ENCODE measurements at regions not wholly inside any gene's neighbourhood (a gene's known extent, or its start where the extent isn't known, plus 50 kb on each side); places are given as distances from the start of the nearest gene placed in this dataset.

- DNase-seq, result no peak
Measured at GRCh38 chr3:127033171-127033570, 50.3 kb downstream of the PLXNA1 start.

- no peak for DNase-seq
Measured at GRCh38 chr3:127033786-127034185, 50.9 kb downstream of the PLXNA1 start.

- DNase-seq, result no peak
Measured at GRCh38 chr3:127034195-127034989, 51.5 kb downstream of the PLXNA1 start.

- DNase-seq, result no peak
Measured at GRCh38 chr3:127034990-127035652, 52.2 kb downstream of the PLXNA1 start.

GRCh38 chr3:127035677-127036076 lies 52.8 kb downstream of the PLXNA1 start:
- peak; percentile 87 for DNase-seq

- no peak for DNase-seq
Measured at GRCh38 chr3:127036209-127037020, 53.5 kb downstream of the PLXNA1 start.

GRCh38 chr3:127037021-127037400 lies 54.1 kb downstream of the PLXNA1 start:
- DNase-seq, result no peak

- no peak for DNase-seq
Measured at GRCh38 chr3:127037418-127037841, 54.5 kb downstream of the PLXNA1 start.

GRCh38 chr3:127037971-127038446 lies 55.1 kb downstream of the PLXNA1 start:
- no peak for DNase-seq

GRCh38 chr3:127038466-127038865 lies 55.6 kb downstream of the PLXNA1 start:
- DNase-seq, result no peak

- no peak for DNase-seq
Measured at GRCh38 chr3:127038923-127039581, 56.1 kb downstream of the PLXNA1 start.

GRCh38 chr3:127039719-127040118 lies 56.8 kb downstream of the PLXNA1 start:
- no peak for DNase-seq

GRCh38 chr3:127040216-127040615 lies 57.3 kb downstream of the PLXNA1 start:
- DNase-seq, result no peak

- DNase-seq, result no peak
Measured at GRCh38 chr3:127041264-127041820, 58.4 kb downstream of the PLXNA1 start.

- no peak for DNase-seq
Measured at GRCh38 chr3:127041933-127042332, 59.0 kb downstream of the PLXNA1 start.

GRCh38 chr3:127042634-127043033 lies 59.7 kb downstream of the PLXNA1 start:
- no peak for DNase-seq

GRCh38 chr3:127043041-127043641 lies 60.2 kb downstream of the PLXNA1 start:
- DNase-seq, result no peak

- no peak for DNase-seq
Measured at GRCh38 chr3:127043731-127044510, 61.0 kb downstream of the PLXNA1 start.

GRCh38 chr3:127044996-127045395 lies 62.1 kb downstream of the PLXNA1 start:
- peak; percentile 27 for DNase-seq

- DNase-seq, result no peak
Measured at GRCh38 chr3:127045435-127046045, 62.6 kb downstream of the PLXNA1 start.
